GM19438 (cell line): ENCODE measurements at regions not wholly inside any gene's neighbourhood (a gene's known extent, or its start where the extent isn't known, plus 50 kb on each side); places are given as distances from the start of the nearest gene placed in this dataset.

Experiments used
- ATAC-seq: cut with Tn5 transposase; IDR thresholded peaks from one replicate; pipeline ENCODE4 v1.9.1; 2021; ENCODE audit warnings: low read depth; ENCODE audit not compliant: unreplicated experiment

DNA sequence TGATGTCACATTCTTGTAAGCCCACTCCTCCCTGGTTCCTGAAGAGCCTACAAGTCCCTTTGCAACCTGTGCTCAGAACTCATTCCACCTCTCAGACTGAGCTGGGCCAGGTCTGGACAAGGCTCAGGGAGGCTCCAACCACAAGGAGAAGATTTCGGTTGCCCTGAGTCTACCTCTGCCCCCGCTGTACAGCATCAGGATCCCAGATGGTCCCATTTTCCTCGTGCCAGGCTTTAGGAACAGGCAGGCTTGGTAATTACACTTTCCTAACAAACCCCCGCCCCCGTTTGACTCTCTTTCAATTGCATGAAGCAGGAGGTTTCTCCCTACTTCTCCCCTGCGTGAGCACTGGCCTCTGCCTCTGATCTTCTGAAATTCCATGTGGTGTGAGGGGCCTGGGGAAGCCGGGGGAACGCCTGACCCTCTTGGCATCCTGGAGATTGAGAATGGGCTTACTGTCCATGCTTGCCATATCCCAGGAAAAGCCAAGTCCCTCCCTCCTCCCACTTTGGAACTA is 86.9 kb upstream of the CTNNA1 start:
- no peak for ATAC-seq

DNA sequence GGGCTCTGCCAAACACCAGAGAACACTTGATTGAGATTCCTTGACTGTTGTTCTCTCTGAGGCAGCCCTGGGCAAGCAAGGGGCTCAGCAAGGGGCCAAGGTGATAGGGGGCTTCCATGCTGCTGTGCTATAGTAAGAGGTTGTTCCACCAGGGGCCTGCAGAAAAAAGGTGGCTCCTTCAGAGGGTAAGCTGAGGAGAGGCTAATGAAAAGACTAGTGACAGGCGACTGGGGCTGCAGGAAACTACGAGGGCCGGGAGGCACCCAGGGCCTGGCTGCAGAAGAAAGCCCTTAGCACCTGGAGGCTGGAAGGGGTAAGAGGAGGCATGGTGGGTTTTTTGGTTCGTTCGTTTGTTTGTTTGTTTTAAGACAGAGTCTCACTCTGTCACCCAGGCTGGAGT is 88.0 kb upstream of the CTNNA1 start:
- no peak for ATAC-seq

DNA sequence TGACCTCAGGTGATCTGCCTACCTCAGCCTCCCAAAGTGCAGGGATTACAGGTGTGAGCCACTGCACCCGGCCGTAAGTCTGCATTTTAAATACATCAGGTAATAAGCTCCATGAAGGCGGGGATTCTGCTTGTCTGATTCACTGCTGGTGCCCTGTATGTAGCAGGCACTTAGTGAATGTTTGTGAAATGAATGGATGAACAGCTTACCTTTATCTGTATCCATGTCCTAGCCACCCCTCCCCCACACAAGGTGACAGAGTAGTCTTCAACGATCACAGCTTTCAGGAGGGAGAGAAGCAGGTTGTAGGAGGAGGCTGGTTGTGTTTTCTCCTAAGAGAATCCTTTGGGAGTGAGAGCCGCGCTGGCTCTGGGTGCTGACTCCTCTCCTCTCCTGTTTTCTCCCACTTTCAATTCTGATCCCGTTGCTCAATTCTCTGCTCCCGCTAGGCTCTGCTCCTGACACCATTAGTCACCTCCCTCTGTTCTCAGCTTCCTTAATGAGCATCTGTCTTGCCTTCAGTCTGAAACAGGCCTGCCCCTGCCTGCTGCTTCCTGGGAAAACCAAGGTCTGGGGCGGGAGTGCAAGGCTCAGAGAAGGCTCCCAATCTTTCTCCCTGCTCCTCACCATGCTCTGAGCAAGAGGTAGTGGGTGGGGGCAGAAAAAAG is 88.8 kb upstream of the CTNNA1 start:
- no peak for ATAC-seq

DNA sequence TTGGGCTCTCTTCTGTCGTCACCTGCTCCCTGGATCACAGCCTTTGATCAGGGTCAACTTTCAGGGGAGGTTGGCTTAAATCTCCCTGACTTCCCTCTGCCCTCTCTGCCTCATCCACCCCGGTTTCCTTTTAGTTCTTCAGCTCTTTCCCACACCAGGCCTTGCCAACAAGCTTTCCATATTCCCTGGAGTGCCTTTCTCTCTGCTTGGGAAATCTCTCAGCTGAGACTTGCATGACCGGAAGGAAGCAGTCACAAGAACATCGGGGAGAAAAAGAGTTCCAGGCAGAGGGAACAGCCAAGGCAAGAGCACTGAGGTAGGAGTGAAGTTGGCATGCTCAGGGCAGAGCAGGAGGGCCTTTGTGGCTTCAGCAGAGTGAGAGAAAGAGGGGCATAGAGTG is 88.4 kb upstream of the HSPA9 start:
- ATAC-seq, result no peak

DNA sequence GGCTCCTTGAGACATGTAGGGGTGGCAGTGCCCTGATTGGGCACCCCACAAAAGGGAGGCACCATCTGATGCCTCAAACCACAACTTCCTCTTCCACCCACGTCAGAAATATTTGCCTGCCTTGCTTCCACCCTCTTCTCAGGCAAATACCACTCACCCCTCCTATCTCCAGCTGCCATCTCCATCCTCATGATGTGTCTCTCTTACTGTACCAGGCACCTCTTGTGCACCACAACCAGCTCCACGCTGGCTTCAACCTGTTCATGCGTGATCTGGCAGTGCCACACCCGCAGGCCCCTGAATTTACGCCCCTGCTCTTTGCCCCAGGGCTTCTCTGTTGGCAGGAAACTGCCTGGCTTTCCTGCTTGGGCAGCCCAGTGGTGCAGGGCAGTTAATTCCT is 87.8 kb upstream of the HSPA9 start:
- no peak for ATAC-seq

DNA sequence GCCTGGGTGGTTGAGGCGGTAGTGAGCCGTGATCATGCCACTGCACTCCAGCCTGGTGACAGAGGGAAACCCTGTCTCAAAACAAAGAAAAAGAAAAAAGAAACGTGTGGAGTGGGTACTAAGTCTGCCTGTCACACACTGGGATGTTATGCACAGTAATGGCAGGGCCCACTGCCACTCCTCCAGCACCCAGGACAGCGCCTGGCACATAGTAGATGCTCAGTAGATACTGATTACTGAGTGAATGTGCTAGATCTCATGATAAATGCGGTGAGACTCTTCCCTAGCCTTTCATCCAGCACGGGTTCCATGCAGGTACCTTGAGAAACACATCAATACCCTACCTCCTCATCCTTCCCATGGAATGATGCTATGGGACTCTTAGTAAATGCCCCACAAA is 87.4 kb upstream of the HSPA9 start:
- no peak for ATAC-seq

DNA sequence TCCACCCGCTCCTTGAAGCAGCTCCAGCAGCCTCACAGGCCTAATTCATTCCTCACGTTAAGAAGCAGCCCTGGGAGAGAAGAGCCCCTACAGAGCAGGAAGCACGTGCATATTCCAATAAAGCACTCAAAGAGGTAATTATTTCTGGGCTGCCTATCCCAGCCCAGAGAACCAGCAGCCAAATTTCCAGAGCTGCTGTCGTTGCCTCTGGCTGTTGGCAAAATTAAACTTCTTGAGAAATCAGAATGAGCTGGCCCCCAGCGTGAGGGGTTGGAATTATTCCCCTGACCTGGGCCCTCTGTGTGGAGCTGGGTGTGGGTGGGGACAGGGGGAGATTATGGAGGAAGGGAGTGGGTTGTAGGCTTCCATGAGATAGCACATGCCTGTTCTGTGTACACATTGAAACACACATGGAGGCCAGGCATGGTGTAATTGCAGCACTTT is 86.8 kb upstream of the HSPA9 start:
- ATAC-seq, result no peak

DNA sequence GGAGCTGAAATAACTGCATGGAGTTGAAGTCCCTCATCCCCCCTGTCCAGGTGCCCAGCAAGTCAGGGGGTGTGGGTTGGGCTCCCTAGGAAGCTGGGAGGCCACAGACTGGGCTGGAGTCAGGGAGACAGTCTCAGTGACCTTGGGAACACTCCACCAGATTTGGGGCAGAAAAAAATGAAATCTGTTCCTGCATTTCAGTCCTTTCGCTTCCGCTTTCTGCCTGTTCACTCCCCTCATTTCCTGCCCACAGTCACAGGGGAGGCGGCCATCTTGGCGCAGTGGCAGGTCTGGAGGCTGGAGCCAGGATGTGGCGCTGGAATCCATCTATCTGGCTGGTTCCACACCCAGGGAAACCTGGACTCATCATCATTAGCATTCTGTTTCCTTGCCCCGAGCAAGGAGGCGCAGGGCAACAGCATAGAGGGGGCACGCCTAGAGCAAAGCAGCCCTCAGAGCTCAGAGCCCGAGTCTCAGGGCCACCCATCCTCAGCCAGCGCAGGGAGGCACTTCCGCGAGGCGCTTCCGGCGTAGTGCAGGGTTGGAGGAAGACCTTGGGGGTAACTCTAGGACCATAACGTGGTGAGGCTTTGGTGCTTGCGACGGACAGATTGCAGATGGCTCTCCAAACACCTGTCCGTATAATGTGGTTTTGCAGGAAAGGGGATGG is 86.2 kb upstream of the HSPA9 start:
- no peak for ATAC-seq

DNA sequence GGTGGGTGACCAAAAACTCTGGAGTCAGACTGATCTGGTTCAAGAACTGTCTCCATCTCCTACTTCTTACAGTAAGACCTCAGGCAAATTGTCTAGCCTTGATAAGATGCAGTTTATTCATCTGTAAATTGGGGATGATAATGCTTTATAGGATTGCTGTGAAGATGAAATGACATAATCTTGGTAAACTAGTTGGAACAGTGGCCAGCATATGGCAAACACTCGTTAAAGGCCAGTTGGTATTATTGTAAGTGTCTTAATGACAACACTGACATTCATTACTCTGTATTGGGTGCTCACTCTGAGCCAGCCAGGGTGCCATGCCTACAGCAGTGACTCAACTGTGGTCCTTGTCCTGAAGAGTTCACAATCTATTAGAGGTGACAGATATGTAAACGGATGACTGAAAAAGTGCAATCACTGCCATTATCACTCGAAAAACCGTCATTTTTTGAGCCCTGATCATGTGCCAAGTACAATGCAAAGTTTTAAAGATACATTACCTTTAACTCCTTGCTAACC is 84.9 kb upstream of the HSPA9 start:
- ATAC-seq, result no peak

DNA sequence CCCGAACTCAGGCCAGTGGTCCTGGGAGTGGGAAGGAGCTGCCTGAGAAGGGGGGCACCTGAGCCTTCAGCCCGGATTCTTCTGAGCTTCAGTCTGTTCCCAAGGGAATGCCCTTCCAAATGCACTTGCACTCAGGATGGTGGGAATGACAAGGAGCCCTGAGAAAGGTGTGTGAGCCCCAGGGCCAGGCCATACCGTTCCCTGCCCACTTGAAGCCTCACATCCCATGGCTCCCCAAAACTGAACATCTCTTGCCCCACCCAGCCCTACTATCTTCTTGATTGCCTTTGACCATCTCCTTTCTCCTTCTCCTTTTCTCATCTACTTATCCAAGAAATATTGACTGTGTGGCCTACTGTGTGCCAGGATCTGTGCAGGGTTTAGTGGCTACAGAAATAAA is 84.4 kb upstream of the HSPA9 start:
- ATAC-seq, result no peak

DNA sequence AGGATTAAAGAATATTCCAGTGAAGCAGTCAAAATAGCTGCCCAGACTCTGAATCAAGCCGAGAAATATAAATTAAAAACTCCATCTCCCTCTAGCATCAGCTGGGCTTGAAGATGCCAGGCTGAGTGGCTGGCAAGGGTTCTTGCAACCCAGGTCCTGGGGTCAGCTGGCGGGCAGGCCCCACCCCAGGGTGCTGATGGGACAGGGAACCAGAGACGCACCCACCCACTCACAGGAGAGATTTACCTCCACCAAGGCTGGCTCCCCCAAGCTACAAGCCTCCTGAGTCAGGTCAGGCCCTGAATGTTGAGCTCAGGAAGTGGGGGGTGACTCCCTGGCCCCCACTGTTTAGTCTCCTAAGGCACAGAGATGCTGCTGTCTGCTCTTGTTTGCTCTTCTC is 83.9 kb upstream of the HSPA9 start:
- no peak for ATAC-seq

DNA sequence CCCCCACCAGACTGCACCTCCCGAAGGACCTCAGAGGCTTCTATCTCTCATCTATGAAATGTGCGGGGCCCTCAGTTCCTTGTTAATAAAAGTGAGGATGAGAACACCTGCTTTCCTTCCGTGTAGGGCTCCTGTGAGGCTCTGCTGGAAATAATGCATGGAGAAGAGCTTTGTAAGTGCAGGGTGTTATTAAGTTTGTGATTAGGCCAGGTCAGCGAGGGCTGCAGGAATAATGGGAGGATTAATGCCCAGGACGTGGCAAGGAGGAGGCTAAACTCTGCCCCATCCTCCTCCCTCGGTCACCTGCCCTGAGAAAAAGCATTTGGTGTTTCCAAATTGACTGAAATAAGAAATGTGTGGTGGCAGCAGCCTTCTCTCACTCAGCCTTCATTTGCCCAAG is 83.5 kb upstream of the HSPA9 start:
- no peak for ATAC-seq

DNA sequence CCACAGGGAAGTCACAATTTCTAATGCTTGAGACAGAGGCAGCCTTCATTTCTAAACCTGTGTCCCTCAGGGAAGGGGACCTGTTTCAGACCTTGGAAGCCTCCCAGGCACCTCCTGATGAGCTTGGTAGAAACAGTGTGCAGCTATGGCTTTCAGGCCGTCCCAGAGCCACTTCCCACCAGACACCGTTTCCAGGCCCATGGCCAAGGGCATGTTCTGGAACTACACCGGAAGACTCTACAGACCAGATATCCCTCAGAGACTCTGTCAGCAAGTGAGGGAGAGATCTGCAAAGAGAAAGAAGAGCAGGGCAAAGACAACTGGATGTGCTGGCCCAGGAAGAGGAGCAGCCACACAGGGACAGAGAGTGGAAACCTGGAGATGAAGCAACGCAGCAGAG is 82.2 kb upstream of the HSPA9 start:
- ATAC-seq, result no peak

DNA sequence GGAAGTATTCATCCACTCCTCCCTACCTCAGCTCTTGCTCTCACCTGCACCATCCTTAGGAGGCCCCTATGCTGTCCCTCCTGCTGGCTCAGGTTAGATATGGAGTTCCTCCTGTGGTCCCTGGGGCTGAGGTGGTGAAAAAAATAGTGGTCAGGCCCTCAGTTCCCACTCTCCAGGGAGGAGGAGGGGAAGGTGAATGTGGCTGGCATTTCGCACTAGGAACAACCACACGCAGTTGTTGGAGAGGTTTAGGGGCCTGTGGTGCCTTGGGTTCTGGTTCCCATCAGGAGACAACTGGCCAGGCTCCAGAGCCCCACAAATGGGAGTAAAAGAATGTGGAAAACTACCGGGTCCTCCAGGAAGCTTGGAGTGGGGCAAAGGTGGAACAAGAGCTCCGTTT is 81.7 kb upstream of the HSPA9 start:
- no peak for ATAC-seq

DNA sequence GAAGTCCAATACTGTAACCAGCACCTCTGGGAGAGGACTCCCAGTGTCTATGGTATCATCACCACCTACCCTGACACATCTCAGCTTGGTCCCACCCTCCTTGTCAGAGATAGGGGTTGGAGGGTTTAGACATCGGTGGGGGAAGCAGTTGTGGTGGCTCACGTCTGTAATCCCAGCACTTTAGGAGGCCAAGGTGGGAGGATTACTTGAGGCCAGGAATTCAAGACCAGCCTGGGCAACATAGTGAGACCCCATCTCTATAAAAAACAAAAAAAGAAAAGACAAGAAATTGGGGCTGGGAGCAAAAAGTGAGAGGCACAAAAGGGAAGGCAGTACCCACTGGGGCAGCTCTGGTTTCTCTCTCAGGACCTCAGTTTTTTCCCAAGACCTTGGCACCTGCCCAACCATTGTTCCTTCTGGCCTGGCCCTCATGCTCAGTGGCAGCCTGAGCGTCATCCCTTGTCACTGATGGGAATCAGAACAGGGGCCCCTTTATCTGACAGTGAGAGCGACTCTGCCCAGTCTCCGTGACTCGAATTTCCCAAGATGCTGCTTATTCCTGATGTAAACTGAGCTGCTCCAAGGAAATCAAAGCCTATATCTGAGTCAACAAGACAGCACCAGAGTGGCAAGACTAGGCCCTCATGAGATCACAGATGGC is 80.5 kb upstream of the HSPA9 start:
- ATAC-seq, result no peak

DNA sequence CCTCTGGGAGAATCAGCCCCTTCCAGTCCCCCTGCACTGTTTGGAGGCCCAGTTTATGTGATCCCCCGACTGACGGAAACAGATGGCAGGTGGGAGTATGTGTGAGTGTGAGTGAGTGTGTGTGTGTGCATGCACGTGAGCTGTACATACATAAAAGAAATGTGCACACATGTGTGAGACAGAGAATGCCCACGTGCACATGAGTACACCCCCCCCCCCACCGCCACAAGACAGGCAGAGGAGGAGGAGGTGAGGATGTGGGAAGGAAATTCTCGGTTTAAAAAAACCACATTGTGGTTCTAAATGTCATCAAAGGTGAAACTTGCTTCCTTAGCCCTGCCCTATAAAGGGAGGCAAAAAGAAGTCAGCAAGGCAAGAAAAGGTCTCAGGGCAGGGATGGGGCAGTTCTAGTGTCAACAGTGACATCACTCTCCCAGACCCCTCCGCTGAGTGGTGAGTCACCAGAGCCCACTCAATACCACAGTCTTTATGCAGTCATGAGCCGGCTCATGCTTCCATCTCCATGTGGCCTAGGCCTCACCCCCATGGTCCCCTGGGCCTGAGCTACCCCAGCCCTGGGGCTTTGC is 79.2 kb upstream of the HSPA9 start:
- ATAC-seq, result peak; percentile 66

DNA sequence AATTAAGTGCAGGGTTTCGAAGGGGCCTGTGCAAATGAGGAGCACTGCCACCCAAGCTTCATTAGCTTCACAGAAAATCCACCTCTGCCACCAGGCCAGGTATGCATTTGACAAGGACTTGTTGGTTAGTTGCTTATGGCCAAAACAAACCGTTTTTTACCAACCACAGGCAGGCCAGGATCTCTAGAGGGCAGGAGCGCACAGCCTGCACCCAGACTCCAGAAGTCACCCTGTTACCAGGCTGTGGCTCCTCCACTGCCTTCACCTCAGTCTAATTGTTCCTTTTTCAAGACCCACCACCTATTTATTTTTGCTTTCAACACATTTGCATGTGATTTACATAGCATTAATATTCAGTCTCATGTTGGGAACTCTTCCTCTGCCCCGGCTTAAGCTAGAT is 78.3 kb upstream of the HSPA9 start:
- no peak for ATAC-seq

DNA sequence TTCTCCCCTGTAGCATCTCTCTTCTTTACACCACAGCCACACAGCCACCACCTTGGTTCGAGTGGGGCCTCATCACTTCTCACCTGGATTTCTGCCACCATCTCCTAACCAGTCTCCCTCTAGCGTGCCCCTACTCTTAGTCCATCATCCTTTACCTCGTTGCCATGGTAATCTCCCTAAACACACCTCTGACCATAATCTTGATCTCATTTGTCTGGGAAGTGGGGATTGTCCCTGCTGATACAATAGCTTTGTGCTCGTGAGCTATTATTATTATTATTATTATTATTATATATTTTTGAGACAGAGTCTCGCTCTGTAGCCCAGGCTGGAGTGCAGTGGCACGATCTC is 76.5 kb upstream of the HSPA9 start:
- ATAC-seq, result no peak

DNA sequence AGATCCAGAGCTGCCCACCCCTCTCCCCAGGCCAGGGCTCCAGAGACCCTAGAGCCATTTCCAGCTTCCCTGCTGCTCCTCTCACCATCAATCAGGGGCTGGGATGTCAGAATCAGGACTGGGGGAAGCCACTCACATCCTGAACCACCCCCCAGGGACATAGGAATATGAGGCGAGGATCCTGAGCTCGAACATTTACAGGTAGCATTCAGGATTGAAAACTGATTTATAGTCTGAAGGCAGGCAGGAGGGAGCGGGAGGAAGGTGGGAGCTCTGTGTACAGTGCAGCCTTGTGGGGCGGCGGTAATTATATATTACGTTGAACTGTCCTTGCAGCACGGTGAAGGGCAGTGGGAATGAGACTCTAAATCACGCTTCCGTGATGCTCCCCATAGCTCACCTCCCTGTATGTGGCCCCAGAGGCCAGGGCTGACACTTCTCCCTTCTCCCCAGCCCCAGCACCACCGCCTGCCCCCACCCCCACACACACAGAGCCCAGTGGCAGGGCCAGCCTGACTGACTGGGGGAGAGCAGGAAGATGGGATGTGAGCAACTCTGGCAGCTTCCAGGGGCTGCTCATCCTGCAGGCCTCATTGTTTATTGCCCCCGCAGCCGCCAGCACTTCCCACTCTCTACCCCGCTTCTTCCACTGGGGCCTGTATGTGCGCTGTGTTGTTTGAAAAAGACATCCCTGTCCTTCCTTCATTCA is 76.0 kb upstream of the HSPA9 start:
- ATAC-seq, result no peak

DNA sequence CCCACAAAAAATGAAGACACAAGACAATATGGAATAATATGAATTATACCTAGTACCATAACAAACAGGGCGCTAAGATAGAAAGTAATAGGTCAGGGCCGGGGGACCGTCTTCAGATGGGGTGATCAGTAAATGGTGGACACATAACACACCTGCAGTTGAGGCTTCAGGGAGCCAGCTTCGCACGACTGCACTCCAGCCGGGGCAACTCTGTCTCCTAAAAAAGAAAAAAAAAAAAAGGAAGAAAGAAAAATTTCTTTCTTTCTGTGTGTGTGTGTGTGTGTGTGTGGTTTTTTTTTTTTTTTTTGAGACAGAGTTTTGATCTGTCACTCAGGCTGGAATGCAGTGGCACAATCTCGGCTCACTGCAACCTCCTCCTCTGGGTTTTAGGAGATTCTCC is 75.0 kb upstream of the HSPA9 start:
- ATAC-seq, result no peak

DNA sequence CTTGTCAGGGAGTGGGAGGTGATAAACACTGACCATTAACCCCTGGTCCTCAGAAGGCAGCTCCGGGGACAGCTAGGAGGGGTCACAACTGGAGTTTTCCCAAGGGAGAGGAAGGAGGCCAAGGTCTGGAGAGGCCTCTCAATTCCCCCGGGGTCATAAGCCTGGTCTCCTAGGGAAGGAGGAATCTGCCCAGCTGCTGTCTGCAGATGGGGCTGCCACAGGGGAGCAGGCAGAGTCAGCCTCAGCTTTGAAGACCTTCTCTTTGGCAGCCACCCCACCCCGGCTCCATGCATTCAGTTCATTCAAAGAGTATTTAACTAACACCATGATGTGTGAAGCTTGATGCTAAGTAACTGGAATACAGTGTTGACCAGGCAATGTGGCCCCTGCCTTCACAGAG is 74.6 kb upstream of the HSPA9 start:
- ATAC-seq, result no peak
